SK-N-SH (cell line): ENCODE measurements at regions not wholly inside any gene's neighbourhood (a gene's known extent, or its start where the extent isn't known, plus 50 kb on each side); places are given as distances from the start of the nearest gene placed in this dataset.
"Not testable (repeated sequence)": the region's sequence is repeated elsewhere in the genome, so short reads cannot be mapped to it uniquely, and the experiment has no call there.

Source experiments
- CTCF ChIA-PET: fragments of 300-600, 350-600 bp; formaldehyde crosslinking; extraction: SDS; loops from one replicate; lab custom pipeline; 2021; lab: Yijun Ruan, JAX
- POLR2A ChIA-PET: fragments of 350-600 bp; sonication (Branson Sonifier 250); formaldehyde crosslinking; extraction: SDS; loops from one replicate; lab custom pipeline; 2020; ENCODE audit warnings: antibody characterized with exemption, inconsistent platforms; lab: Yijun Ruan, JAX
- DNase-seq: peaks from one replicate; pipeline ENCODE4 v3.0.0; 2012
- H2AFZ ChIP-seq: fragments of 200-600 bp; sonication (generic); 2 replicates; pipeline ENCODE4 v1.8.1; 2016; ENCODE audit warnings: antibody characterized with exemption, mild to moderate bottlenecking, low read depth
- H3F3A ChIP-seq: fragments of 200-600 bp; sonication (generic); replicated peaks from 2 replicates; pipeline ENCODE3; 2016; ENCODE audit warnings: antibody characterized with exemption, mild to moderate bottlenecking; ENCODE audit not compliant: insufficient read depth
- H3K27ac ChIP-seq, 2 experiments: fragments of 200-500 bp in 1 of 2; fragments of 200-600 bp in 1 of 2; sonication (Bioruptor generic) in 1 of 2; sonication (generic), shearing (Covaris generic) in 1 of 2; 2 replicates each; pipeline versions ENCODE4 v1.5.1 to v1.6.1; 2014 to 2016; ENCODE audit warnings: low read depth in 2 of 2, inconsistent platforms in 1 of 2, low read length in 1 of 2, mild to moderate bottlenecking in 1 of 2, mixed read lengths in 1 of 2
- H3K27me3 ChIP-seq: fragments of 200-600 bp; sonication (generic), shearing (Covaris generic); 2 replicates; pipeline ENCODE4 v1.6.1; 2016; ENCODE audit warnings: mixed run types; ENCODE audit not compliant: insufficient read depth
- H3K36me3 ChIP-seq, 2 experiments: fragments of 200-500 bp in 1 of 2; fragments of 200-600 bp in 1 of 2; sonication (Bioruptor generic) in 1 of 2; sonication (generic) in 1 of 2; replicated peaks in 1 of 2; 2 replicates each; pipeline versions ENCODE3 to v1.5.1; 2014 to 2016; ENCODE audit warnings: low read length in 1 of 2, mild to moderate bottlenecking in 1 of 2; ENCODE audit not compliant: insufficient read depth in 2 of 2, control insufficient read depth in 1 of 2
- H3K4me1 ChIP-seq, 2 experiments: fragments of 200-500 bp in 1 of 2; fragments of 200-600 bp in 1 of 2; sonication (Bioruptor generic) in 1 of 2; sonication (generic), shearing (Covaris generic) in 1 of 2; 2 replicates each; pipeline versions ENCODE4 v1.5.1 to v1.6.1; 2014 to 2016; ENCODE audit warnings: low read depth in 1 of 2, low read length in 1 of 2, mixed run types in 1 of 2; ENCODE audit not compliant: insufficient read depth in 2 of 2, control insufficient read depth in 1 of 2
- H3K4me2 ChIP-seq: fragments of 200-600 bp; sonication (generic), shearing (Covaris generic); 2 replicates; pipeline ENCODE4 v1.6.1; 2017; ENCODE audit warnings: mixed run types
- H3K4me3 ChIP-seq, 2 experiments: fragments of 200-500 bp in 1 of 2; fragments of 200-600 bp in 1 of 2; sonication (Bioruptor generic) in 1 of 2; sonication (generic), shearing (Covaris generic) in 1 of 2; 2 replicates each; pipeline versions ENCODE4 v1.5.1 to v1.8.1; 2014 to 2016; ENCODE audit warnings: low read depth in 2 of 2, inconsistent platforms in 1 of 2, low read length in 1 of 2, mild to moderate bottlenecking in 1 of 2, mixed read lengths in 1 of 2, moderate library complexity in 1 of 2
- H3K79me2 ChIP-seq: fragments of 200-600 bp; sonication (generic); 2 replicates; pipeline ENCODE4 v1.8.1; 2017; ENCODE audit warnings: mild to moderate bottlenecking; ENCODE audit not compliant: insufficient read depth
- H3K9ac ChIP-seq: fragments of 200-600 bp; sonication (generic); 2 replicates; pipeline ENCODE4 v1.6.1; 2017; ENCODE audit warnings: mixed run types
- H3K9me2 ChIP-seq: fragments of 200-600 bp; sonication (generic); 2 replicates; pipeline ENCODE4 v1.6.1; 2017; ENCODE audit warnings: mixed run types
- H3K9me3 ChIP-seq: fragments of 200-600 bp; sonication (generic); 2 replicates; pipeline ENCODE4 v1.6.1; 2017; ENCODE audit warnings: mixed run types, mild to moderate bottlenecking, moderate library complexity
- H4K20me1 ChIP-seq: fragments of 200-600 bp; sonication (generic); 2 replicates; pipeline ENCODE4 v1.6.1; 2017; ENCODE audit warnings: mild to moderate bottlenecking, mixed run types; ENCODE audit not compliant: insufficient read depth
- ELF1 ChIP-seq: IDR thresholded peaks from 2 replicates; pipeline ENCODE4 v1.4.0; 2012
- EZH2phosphoT487 ChIP-seq: fragments of 200-600 bp; sonication (generic); IDR thresholded peaks from 2 replicates; pipeline ENCODE4 v1.6.1; 2017; ENCODE audit warnings: low read depth, mixed run types, mild to moderate bottlenecking, antibody characterized with exemption, moderate library complexity, borderline replicate concordance
- GABPA ChIP-seq: IDR thresholded peaks from 2 replicates; pipeline ENCODE4 v1.4.0; 2012; ENCODE audit warnings: low read depth, mild to moderate bottlenecking
- RXRA ChIP-seq: IDR thresholded peaks from 2 replicates; pipeline ENCODE4 v1.4.0; 2012; ENCODE audit warnings: low read depth, mild to moderate bottlenecking, borderline replicate concordance
- SMC3 ChIP-seq: IDR thresholded peaks from 2 replicates; pipeline ENCODE4 v1.6.1; 2012; ENCODE audit warnings: low read depth, low read length, improper control_type of control experiment
- TAF1 ChIP-seq: IDR thresholded peaks from 2 replicates; pipeline ENCODE4 v1.6.1; 2012; ENCODE audit warnings: low read depth, mild to moderate bottlenecking, low read length, moderate library complexity, borderline replicate concordance
- TEAD4 ChIP-seq: IDR thresholded peaks from 2 replicates; pipeline ENCODE4 v1.4.0; 2012; ENCODE audit warnings: mild to moderate bottlenecking, borderline replicate concordance; ENCODE audit not compliant: insufficient read depth
- YY1 ChIP-seq: IDR thresholded peaks from 2 replicates; pipeline ENCODE4 v1.4.0; 2012; ENCODE audit warnings: low read depth, mild to moderate bottlenecking
- WGBS: methylation state at CpG from one replicate; pipeline ENCODE4 v1.1.6; 2017; ENCODE audit warnings: low lambda C conversion rate; 5-methylcytosine and 5-hydroxymethylcytosine counted together
- TF ChIP-seq, protein P1 (sequence below): IDR thresholded peaks from 2 replicates; pipeline ENCODE4 v1.4.0; 2012; ENCODE audit warnings: low read depth, borderline replicate concordance

DNA sequence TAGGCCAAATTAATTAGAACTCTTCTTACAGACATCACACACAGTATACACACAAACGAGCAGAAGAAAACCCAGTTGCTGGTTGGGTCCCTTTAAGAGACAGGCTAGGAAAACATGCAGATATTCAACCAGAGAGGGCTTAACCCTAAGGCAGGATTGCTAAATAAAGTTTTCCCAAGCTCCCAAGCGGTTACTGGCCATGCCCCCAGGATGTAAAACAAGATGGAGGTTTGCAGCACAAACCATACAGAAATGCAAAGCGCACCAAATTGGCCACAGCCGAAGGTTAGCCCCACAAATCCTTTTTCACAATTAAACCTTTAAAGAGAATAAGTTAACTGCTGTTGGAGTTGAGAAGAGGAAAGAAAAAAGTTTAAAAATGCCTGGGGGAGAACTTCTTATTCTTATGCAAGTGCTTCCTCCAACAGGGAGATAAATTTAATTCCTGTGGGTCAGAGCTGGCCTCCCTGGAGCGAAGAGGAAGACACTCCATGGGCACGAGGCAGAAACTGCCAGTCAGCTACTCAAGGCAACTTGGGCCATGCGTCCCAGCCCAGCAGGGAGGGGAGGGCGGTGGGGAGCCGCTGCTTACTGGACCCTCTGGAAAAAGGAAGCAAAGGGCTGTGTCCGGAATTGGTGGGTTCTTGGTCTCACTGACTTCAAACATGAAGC is 167.6 kb upstream of the ARSJ start (continued):
- TF ChIP-seq, protein P1, sequence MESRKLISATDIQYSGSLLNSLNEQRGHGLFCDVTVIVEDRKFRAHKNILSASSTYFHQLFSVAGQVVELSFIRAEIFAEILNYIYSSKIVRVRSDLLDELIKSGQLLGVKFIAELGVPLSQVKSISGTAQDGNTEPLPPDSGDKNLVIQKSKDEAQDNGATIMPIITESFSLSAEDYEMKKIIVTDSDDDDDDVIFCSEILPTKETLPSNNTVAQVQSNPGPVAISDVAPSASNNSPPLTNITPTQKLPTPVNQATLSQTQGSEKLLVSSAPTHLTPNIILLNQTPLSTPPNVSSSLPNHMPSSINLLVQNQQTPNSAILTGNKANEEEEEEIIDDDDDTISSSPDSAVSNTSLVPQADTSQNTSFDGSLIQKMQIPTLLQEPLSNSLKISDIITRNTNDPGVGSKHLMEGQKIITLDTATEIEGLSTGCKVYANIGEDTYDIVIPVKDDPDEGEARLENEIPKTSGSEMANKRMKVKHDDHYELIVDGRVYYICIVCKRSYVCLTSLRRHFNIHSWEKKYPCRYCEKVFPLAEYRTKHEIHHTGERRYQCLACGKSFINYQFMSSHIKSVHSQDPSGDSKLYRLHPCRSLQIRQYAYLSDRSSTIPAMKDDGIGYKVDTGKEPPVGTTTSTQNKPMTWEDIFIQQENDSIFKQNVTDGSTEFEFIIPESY: no peak
- no peak for TF ChIP-seq TEAD4

DNA sequence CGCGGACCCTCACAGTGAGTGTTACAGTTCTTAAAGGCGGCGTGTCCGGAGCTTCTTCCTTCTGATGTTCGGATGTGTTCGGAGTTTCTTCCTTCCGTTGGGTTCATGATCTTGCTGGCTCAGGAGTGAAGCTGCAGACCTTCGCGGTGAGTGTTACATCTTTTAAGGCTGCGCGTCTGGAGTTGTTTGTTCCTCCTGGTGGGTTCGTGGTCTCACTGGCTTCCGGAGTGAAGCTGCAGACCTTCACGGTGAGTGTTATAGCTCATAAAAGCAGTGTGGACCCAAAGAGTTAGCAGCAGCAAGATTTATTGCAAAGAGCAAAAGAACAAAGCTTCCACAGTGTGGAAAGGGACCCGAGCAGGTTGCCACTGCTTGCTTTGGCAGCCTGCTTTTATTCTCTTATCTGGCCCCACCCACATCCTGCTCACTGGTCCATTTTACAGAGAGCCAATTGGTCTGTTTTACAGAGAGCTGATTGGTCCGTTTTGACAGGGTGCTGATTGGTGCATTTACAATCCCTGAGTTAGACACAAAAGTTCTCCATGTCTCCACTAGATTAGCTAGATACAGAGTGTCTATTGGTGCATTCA is 168.3 kb upstream of the ARSJ start:
- 89% methylated on average over 17 of the region's 17 CpGs for WGBS
- H3K27ac ChIP-seq: not testable (repeated sequence)

DNA sequence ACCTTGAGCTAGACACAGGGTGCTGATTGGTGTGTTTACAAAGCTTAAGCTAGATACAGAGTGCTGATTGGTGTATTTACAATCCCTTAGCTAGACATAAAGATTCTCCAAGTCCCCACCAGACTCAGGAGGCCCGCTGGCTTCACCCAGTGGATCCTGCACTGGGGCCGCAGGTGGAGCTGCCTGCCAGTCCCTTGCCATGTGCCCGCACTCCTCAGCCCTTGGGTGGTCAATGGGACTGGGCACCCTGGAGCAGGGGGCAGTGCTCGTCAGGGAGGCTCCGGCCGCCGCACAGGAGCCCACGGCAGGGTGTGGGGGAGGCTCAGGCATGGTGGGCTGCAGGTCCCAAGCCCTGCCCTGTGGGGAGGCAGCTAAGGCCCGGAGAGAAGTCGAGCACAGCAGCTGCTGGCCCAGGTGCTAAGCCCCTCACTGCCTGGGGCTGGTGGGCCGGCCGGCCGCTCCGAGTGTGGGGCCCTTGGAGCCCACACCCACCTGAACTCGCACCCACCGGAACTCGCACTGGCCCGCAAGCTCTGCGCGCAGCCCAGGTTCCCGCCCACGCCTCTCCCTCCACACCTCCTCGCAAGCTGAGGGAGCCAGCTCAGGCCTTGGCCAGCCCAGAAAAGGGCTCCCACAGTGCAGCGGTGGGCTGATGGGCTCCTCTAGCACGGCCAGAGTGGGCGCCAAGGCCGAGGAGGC is 169.1 kb upstream of the ARSJ start:
- H3K27me3 ChIP-seq, CTCF ChIA-PET, H3K4me3 ChIP-seq, H3K9me3 ChIP-seq, H3K36me3 ChIP-seq, H3K9ac ChIP-seq, H3K9me2 ChIP-seq, H4K20me1 ChIP-seq, H3F3A ChIP-seq, DNase-seq, H3K4me2 ChIP-seq, H2AFZ ChIP-seq, H3K79me2 ChIP-seq, H3K27ac ChIP-seq, POLR2A ChIA-PET, H3K4me1 ChIP-seq: not testable (repeated sequence)
- 75% methylated on average over 11 of the region's 27 CpGs for WGBS

More for the DNA sequence above, 168.3 kb upstream of the ARSJ start:
- H3K9ac ChIP-seq, CTCF ChIA-PET, H3K36me3 ChIP-seq, H2AFZ ChIP-seq, H3K27me3 ChIP-seq, H3K9me2 ChIP-seq, H3K4me2 ChIP-seq, H4K20me1 ChIP-seq, H3K9me3 ChIP-seq, POLR2A ChIA-PET, H3F3A ChIP-seq, H3K4me3 ChIP-seq, H3K4me1 ChIP-seq, DNase-seq, H3K79me2 ChIP-seq: not testable (repeated sequence)

DNA sequence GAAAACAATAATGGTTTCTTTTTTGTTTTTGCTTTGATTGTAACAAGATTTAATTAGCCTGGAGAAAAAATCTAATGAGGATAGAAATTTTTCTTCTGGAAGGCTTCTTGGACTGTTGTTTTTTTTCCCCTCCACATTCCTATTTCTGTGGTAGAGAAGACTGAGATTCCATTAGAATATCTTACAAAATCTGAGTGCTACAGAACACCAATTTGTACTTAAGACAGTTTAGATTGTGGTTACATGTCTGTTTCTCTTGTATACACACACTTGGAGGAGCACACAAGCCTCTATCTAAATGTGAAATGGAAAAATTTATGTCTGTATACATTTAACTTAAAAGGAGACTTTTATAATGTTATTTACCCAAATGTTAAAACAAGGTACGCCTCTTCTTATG is 176.9 kb upstream of the ARSJ start:
- no peak overlapping the region; the same call in 1 of the 2 replicates for H2AFZ ChIP-seq
- no peaks in the 10 kb centered on the region; a peak in 1 of 4 replicates for H3K4me1 ChIP-seq
- H3K4me3 ChIP-seq: no peak overlapping the region
- H3F3A ChIP-seq: no peaks in the 10 kb centered on the region
- H3K27ac ChIP-seq: no peak overlapping the region
- no peaks in the 10 kb centered on the region for H4K20me1 ChIP-seq
- H3K79me2 ChIP-seq: no peaks in the 10 kb centered on the region
- no peak for DNase-seq
- no peak overlapping the region for H3K9ac ChIP-seq
- H3K27me3 ChIP-seq: no peaks in the 10 kb centered on the region
- H3K9me3 ChIP-seq: no peaks in the 10 kb centered on the region
- H3K4me2 ChIP-seq: no peak overlapping the region
- POLR2A ChIA-PET: no interaction called here
- no peaks in the 10 kb centered on the region for H3K9me2 ChIP-seq
- no peaks in the 10 kb centered on the region for H3K36me3 ChIP-seq
- TF ChIP-seq ELF1 (no peak), TAF1 (no peak), YY1 (no peak), SMC3 (no peak), EZH2phosphoT487 (no peak), RXRA (no peak), TEAD4 (no peak), GABPA (no peak)
- TF ChIP-seq, all 33 proteins: peak for 0
- 100% methylated on average over 1 of the region's 1 CpG for WGBS
- CTCF ChIA-PET: interaction anchor here (0.7 to 0.9 kb wide), 2 partner anchors 65 to 1052 kb away, joined by 3 read pairs; no protein-coding TSS in a partner anchor
